IMR-90 (cell line): ENCODE measurements at regions not wholly inside any gene's neighbourhood (a gene's known extent, or its start where the extent isn't known, plus 50 kb on each side); places are given as distances from the start of the nearest gene placed in this dataset.

Experiments
- ATAC-seq: fragments of 200-7000 bp; cut with Tn5 transposase; 2 replicates; pipeline ENCODE4 v1.9.1; 2020; ENCODE audit warnings: low read depth, mild to moderate bottlenecking, moderate library complexity
- BruUV-seq: library from RNA; stranded (reverse); fragments of 400-500 nt; replicated peaks from 2 replicates; lab custom pipeline; 2021; lab: Mats Ljungman, UMichigan
- CTCF ChIA-PET: fragments of 300-600 bp; formaldehyde crosslinking; extraction: SDS; loops from one replicate; lab custom pipeline; 2021; ENCODE audit warnings: antibody characterized with exemption; lab: Yijun Ruan, JAX
- POLR2A ChIA-PET: fragments of 300-600 bp; sonication (Branson Sonifier 250); formaldehyde crosslinking; loops from one replicate; lab custom pipeline; 2022; ENCODE audit warnings: antibody characterized with exemption; ENCODE audit not compliant: unreplicated experiment; lab: Charles Lee
- DNase-seq: peaks from one replicate; pipeline ENCODE4 v3.0.0; 2013
- H2AFZ ChIP-seq: replicated peaks from 2 replicates; pipeline ENCODE3; 2013; ENCODE audit warnings: low read length, mild to moderate bottlenecking; ENCODE audit not compliant: poor library complexity
- H2AK5ac ChIP-seq: 2 replicates; pipeline ENCODE4 v1.6.1; 2013; ENCODE audit warnings: low read depth, low read length, inconsistent platforms
- H2AK9ac ChIP-seq: replicated peaks from 2 replicates; pipeline ENCODE3; 2013; ENCODE audit warnings: mild to moderate bottlenecking, low read depth, low read length, moderate library complexity; ENCODE audit not compliant: poor library complexity
- H2BK120ac ChIP-seq: 2 replicates; pipeline ENCODE4 v1.6.1; 2013; ENCODE audit warnings: low read depth, low read length, inconsistent platforms
- H2BK15ac ChIP-seq: 3 replicates; pipeline ENCODE4 v1.6.1; 2013; ENCODE audit warnings: low read depth, low read length, inconsistent platforms
- H2BK20ac ChIP-seq: 2 replicates; pipeline ENCODE4 v1.6.1; 2013; ENCODE audit warnings: low read depth, mild to moderate bottlenecking, inconsistent platforms, low read length, moderate library complexity
- H2BK5ac ChIP-seq: 2 replicates; pipeline ENCODE4 v1.6.1; 2013; ENCODE audit warnings: mild to moderate bottlenecking, low read depth, low read length, inconsistent platforms; ENCODE audit not compliant: poor library complexity, severe bottlenecking
- H3K14ac ChIP-seq: replicated peaks from 2 replicates; pipeline ENCODE4 v1.6.1; 2013; ENCODE audit warnings: low read depth, low read length, inconsistent platforms
- H3K18ac ChIP-seq: 2 replicates; pipeline ENCODE4 v1.6.1; 2013; ENCODE audit warnings: low read depth, low read length, control low read depth
- H3K23ac ChIP-seq: 2 replicates; pipeline ENCODE4 v1.6.1; 2013; ENCODE audit warnings: low read depth, low read length, inconsistent platforms
- H3K27ac ChIP-seq: 2 replicates; pipeline ENCODE4 v1.5.1; 2013; ENCODE audit warnings: mild to moderate bottlenecking, control low read depth, low read length; ENCODE audit not compliant: insufficient read depth
- H3K27me3 ChIP-seq: 2 replicates; pipeline ENCODE4 v1.6.1; 2013; ENCODE audit warnings: low read length; ENCODE audit not compliant: control insufficient read depth, insufficient read depth
- H3K36me3 ChIP-seq: 2 replicates; pipeline ENCODE4 v1.6.1; 2013; ENCODE audit warnings: low read length, mixed read lengths; ENCODE audit not compliant: control insufficient read depth, insufficient read depth
- H3K4ac ChIP-seq: 2 replicates; pipeline ENCODE4 v1.6.1; 2013; ENCODE audit warnings: low read depth, low read length, inconsistent platforms
- H3K4me1 ChIP-seq: 2 replicates; pipeline ENCODE4 v1.6.1; 2013; ENCODE audit warnings: low read length, mixed read lengths; ENCODE audit not compliant: control insufficient read depth, insufficient read depth
- H3K4me2 ChIP-seq: 2 replicates; pipeline ENCODE4 v1.6.1; 2013; ENCODE audit warnings: low read depth, mild to moderate bottlenecking, control low read depth, low read length, moderate library complexity
- H3K4me3 ChIP-seq: 2 replicates; pipeline ENCODE4 v1.5.1; 2013; ENCODE audit warnings: low read depth, mild to moderate bottlenecking, control low read depth, low read length, moderate library complexity; ENCODE audit not compliant: insufficient read depth
- H3K56ac ChIP-seq: 2 replicates; pipeline ENCODE4 v1.6.1; 2013; ENCODE audit warnings: low read length, inconsistent platforms; ENCODE audit not compliant: insufficient read depth; ENCODE audit errors: extremely low read depth
- H3K79me1 ChIP-seq, 2 experiments: 2 replicates each; pipeline ENCODE4 v1.6.1; 2013; ENCODE audit warnings: low read length in 2 of 2, inconsistent platforms in 1 of 2, low read depth in 1 of 2
- H3K9ac ChIP-seq: 2 replicates; pipeline ENCODE4 v1.6.1; 2013; ENCODE audit warnings: low read depth, low read length, control low read depth
- H3K9me1 ChIP-seq: 2 replicates; pipeline ENCODE4 v1.6.1; 2013; ENCODE audit warnings: low read length, inconsistent platforms; ENCODE audit not compliant: insufficient read depth
- H3K9me3 ChIP-seq: 2 replicates; pipeline ENCODE4 v1.6.1; 2013; ENCODE audit warnings: low read length; ENCODE audit not compliant: control insufficient read depth, insufficient read depth
- H4K20me1 ChIP-seq: 2 replicates; pipeline ENCODE4 v1.6.1; 2013; ENCODE audit warnings: low read length, inconsistent platforms; ENCODE audit not compliant: insufficient read depth
- H4K5ac ChIP-seq: 2 replicates; pipeline ENCODE4 v1.6.1; 2013; ENCODE audit warnings: mild to moderate bottlenecking, low read depth, low read length, control low read depth
- H4K8ac ChIP-seq, 2 experiments: 2 replicates each; pipeline ENCODE4 v1.6.1; 2013; ENCODE audit warnings: low read depth in 2 of 2, low read length in 2 of 2, control low read depth in 1 of 2, inconsistent platforms in 1 of 2
- H4K91ac ChIP-seq: 2 replicates; pipeline ENCODE4 v1.6.1; 2013; ENCODE audit warnings: low read depth, low read length, inconsistent platforms; ENCODE audit not compliant: insufficient read depth
- BHLHE40 ChIP-seq: fragments of 150-350 bp; IDR thresholded peaks from 2 replicates; pipeline ENCODE4 v1.6.1; 2016; ENCODE audit warnings: mild to moderate bottlenecking, low read depth, low read length
- CEBPB ChIP-seq: IDR thresholded peaks from 2 replicates; pipeline ENCODE4 v1.6.1; 2012; ENCODE audit warnings: low read depth, low read length, improper control_type of control experiment
- CHD1 ChIP-seq: IDR thresholded peaks from 2 replicates; pipeline ENCODE4 v1.6.1; 2012; ENCODE audit warnings: low read depth, low read length, improper control_type of control experiment
- CTCF ChIP-seq: conservative IDR thresholded peaks from 2 replicates; pipeline ENCODE4 v1.5.1; 2012; ENCODE audit warnings: mild to moderate bottlenecking, low read depth, low read length, improper control_type of control experiment
- ELK1 ChIP-seq: fragments of 150-350 bp; IDR thresholded peaks from 2 replicates; pipeline ENCODE4 v1.6.1; 2016; ENCODE audit warnings: low read depth, mild to moderate bottlenecking, low read length, moderate library complexity, borderline replicate concordance
- FOS ChIP-seq: fragments of 150-350 bp; IDR thresholded peaks from 2 replicates; pipeline ENCODE4 v1.6.1; 2016; ENCODE audit warnings: low read depth, low read length
- MAFK ChIP-seq: IDR thresholded peaks from 2 replicates; pipeline ENCODE4 v1.6.1; 2012; ENCODE audit warnings: low read depth, low read length, improper control_type of control experiment
- MAZ ChIP-seq: IDR thresholded peaks from 2 replicates; pipeline ENCODE4 v1.6.1; 2012; ENCODE audit warnings: low read depth, mild to moderate bottlenecking, low read length, improper control_type of control experiment, moderate library complexity, borderline replicate concordance
- MXI1 ChIP-seq: IDR thresholded peaks from 2 replicates; pipeline ENCODE4 v1.6.1; 2012; ENCODE audit warnings: low read depth, mild to moderate bottlenecking, low read length, moderate library complexity, borderline replicate concordance
- NFE2L2 ChIP-seq: fragments of 150-350 bp; IDR thresholded peaks from 2 replicates; pipeline ENCODE4 v1.6.1; 2016; ENCODE audit warnings: low read depth, mild to moderate bottlenecking, low read length
- POLR2A ChIP-seq: IDR thresholded peaks from 2 replicates; pipeline ENCODE4 v1.6.1; 2012; ENCODE audit warnings: mild to moderate bottlenecking, low read depth, low read length
- RAD21 ChIP-seq: IDR thresholded peaks from 2 replicates; pipeline ENCODE4 v1.6.1; 2012; ENCODE audit warnings: low read length, improper control_type of control experiment
- RCOR1 ChIP-seq: IDR thresholded peaks from 2 replicates; pipeline ENCODE4 v1.6.1; 2012; ENCODE audit warnings: mild to moderate bottlenecking, low read length, improper control_type of control experiment; ENCODE audit not compliant: insufficient replicate concordance
- RFX5 ChIP-seq: IDR thresholded peaks from 2 replicates; pipeline ENCODE4 v1.8.0; 2012; ENCODE audit warnings: low read depth, mild to moderate bottlenecking, low read length, moderate library complexity
- SMC3 ChIP-seq: fragments of 150-350 bp; IDR thresholded peaks from 2 replicates; pipeline ENCODE4 v1.6.1; 2016; ENCODE audit warnings: low read depth, mild to moderate bottlenecking, antibody characterized with exemption, low read length, moderate library complexity
- USF2 ChIP-seq: fragments of 150-350 bp; IDR thresholded peaks from 2 replicates; pipeline ENCODE4 v1.6.1; 2017; ENCODE audit warnings: mild to moderate bottlenecking, antibody characterized with exemption, low read length, low read depth
- WGBS, 2 experiments: methylation state at CpG; one replicate each; pipeline versions ENCODE4 v1.1.5 to v1.1.7; 2013; ENCODE audit warnings: missing lambda C conversion rate in 2 of 2; ENCODE audit not compliant: insufficient read length in 1 of 2; ENCODE audit errors: extremely low coverage in 2 of 2; 5-methylcytosine and 5-hydroxymethylcytosine counted together
- dilution Hi-C: fragments of 300-500 bp; cut with HindIII; formaldehyde crosslinking; loops from one replicate; pipeline ENCODE4 v1.14.3; 2018; ENCODE audit warnings: low sequenced_read_pairs; ENCODE audit not compliant: unreplicated experiment
- in situ Hi-C: fragments of 300-500 bp; cut with MboI; formaldehyde crosslinking; loops from 3 replicates; pipeline ENCODE4 v1.14.3; 2019; ENCODE audit warnings: low sequenced_read_pairs, inconsistent platforms, mixed read lengths
- intact Hi-C: fragments of 100-400 bp; cut with micrococcal nuclease; formaldehyde crosslinking; loops from 2 replicates; pipeline ENCODE4 v1.10.0; 2022

GRCh38 chr3:28076246-28076645 lies 165.2 kb upstream of the CMC1 start:
- no TSS peak for BruUV-seq
- ATAC-seq (no peak), DNase-seq (no peak)
- Histone ChIP-seq H2AFZ (no peak overlapping the region), H3K4me2 (no peak overlapping the region), H4K8ac (no peak overlapping the region), H2BK5ac (no peak overlapping the region), H3K56ac (no peak overlapping the region), H2AK5ac (no peak overlapping the region), H3K79me1 (no peaks in the 10 kb centered on the region), H2BK120ac (no peak overlapping the region), H3K4ac (no peak overlapping the region), H3K14ac (no peak overlapping the region), H3K9ac (no peak overlapping the region), H3K18ac (no peak overlapping the region), H2BK20ac (no peak overlapping the region), H4K20me1 (no peaks in the 10 kb centered on the region), H2BK15ac (no peak overlapping the region), H4K91ac (no peak overlapping the region), H3K9me3 (no peaks in the 10 kb centered on the region), H3K27ac (no peak overlapping the region), H3K23ac (no peak overlapping the region), H3K27me3 (no peaks in the 10 kb centered on the region), H3K4me1 (no peaks in the 10 kb centered on the region), H3K4me3 (no peak overlapping the region), H3K9me1 (no peaks in the 10 kb centered on the region), H2AK9ac (no peak overlapping the region), H4K5ac (no peak overlapping the region), H3K36me3 (no peaks in the 10 kb centered on the region)
- in situ Hi-C loops, result no loop called here
- TF ChIP-seq BHLHE40 (no peak), MAFK (no peak), ELK1 (no peak), MXI1 (no peak), SMC3 (no peak), RFX5 (no peak), USF2 (no peak), CHD1 (no peak), CEBPB (no peak), POLR2A (no peak), FOS (no peak), NFE2L2 (no peak), RAD21 (no peak), RCOR1 (no peak), MAZ (no peak), CTCF (no peak)
- WGBS, 2 experiments, result no CpG with 5 or more reads among the region's 1 CpG
- POLR2A ChIA-PET, result no interaction called here
- dilution Hi-C loops, result no loop called here
- CTCF ChIA-PET, result no interaction called here
- intact Hi-C loops, result no loop called here
